ENCODE measurements at regions not wholly inside any gene's neighbourhood (a gene's known extent, or its start where the extent isn't known, plus 50 kb on each side); places are given as distances from the start of the nearest gene placed in this dataset.

- no peak for TF ChIP-seq ATF3 (CRISPR knock-in tag; conservative IDR thresholded peaks at IDR 0.05)
Measured at GRCh38 chr12:111091051-111091450, 170.7 kb upstream of the MYL2 start (continued).

- ChIA-PET CTCF (no interaction called here), POLR2A (interaction anchor here (0.6 kb wide), 1 partner anchor 233 kb away, joined by 4 read pairs; no protein-coding TSS in a partner anchor)
- TF ChIP-seq AR (CRISPR knock-in tag; IDR thresholded peaks at IDR 0.05) (no peak), JAZF1 (CRISPR knock-in tag; IDR thresholded peaks at IDR 0.05) (no peak), USF2 (CRISPR knock-in tag; IDR thresholded peaks at IDR 0.05) (no peak), ZNF416 (CRISPR knock-in tag; IDR thresholded peaks at IDR 0.05) (no peak), FOXP1 (CRISPR knock-in tag; IDR thresholded peaks at IDR 0.05; ENCODE audit: borderline replicate concordance) (no peak), KAT7 (CRISPR knock-in tag; IDR thresholded peaks at IDR 0.05; ENCODE audit: borderline replicate concordance) (no peak), E2F4 (CRISPR knock-in tag; IDR thresholded peaks at IDR 0.05; ENCODE audit: borderline replicate concordance, low read depth) (no peak), ELF4 (CRISPR knock-in tag; IDR thresholded peaks at IDR 0.05; ENCODE audit: low read depth) (no peak), MAX (CRISPR knock-in tag; IDR thresholded peaks at IDR 0.05) (no peak)
- peaks cover 3% of the 10 kb centered on the region; the same call in 1 of the 2 replicates for H3K36me3 Mint-ChIP-seq
- H3K27ac Mint-ChIP-seq = no peak overlapping the region
- DNase-seq (ENCODE audit: low spot score) (no peak), ATAC-seq (no peak)
- H3K4me1 Mint-ChIP-seq = peaks cover 5% of the 10 kb centered on the region
- H3K9me3 Mint-ChIP-seq = peaks cover 5% of the 10 kb centered on the region
- H3K27me3 Mint-ChIP-seq (ENCODE audit: low read depth) = no peaks in the 10 kb centered on the region
- no peak overlapping the region for H3K4me3 Mint-ChIP-seq
Measured at GRCh38 chr12:111089616-111090015, 169.2 kb upstream of the MYL2 start.

GRCh38 chr12:111088409-111088808 is 168.0 kb upstream of the MYL2 start:
- no peak overlapping the region for H3K4me3 Mint-ChIP-seq
- ATAC-seq = no peak
- ChIA-PET CTCF (no interaction called here), POLR2A (no interaction called here)
- H3K4me1 Mint-ChIP-seq = peaks cover 10% of the 10 kb centered on the region
- peaks cover 3% of the 10 kb centered on the region; the same call in 1 of the 2 replicates for H3K36me3 Mint-ChIP-seq
- H3K27ac Mint-ChIP-seq = no peak overlapping the region
- H3K9me3 Mint-ChIP-seq = peaks cover 5% of the 10 kb centered on the region
- no peaks in the 10 kb centered on the region for H3K27me3 Mint-ChIP-seq (ENCODE audit: low read depth)
- DNase-seq (ENCODE audit: low spot score) = no peak
- no peak for TF ChIP-seq STAT6 (CRISPR knock-in tag; conservative IDR thresholded peaks at IDR 0.05; ENCODE audit: low read depth)
- no peak for TF ChIP-seq USF2 (CRISPR knock-in tag; IDR thresholded peaks at IDR 0.05)
- TF ChIP-seq FOXP1 (CRISPR knock-in tag; IDR thresholded peaks at IDR 0.05; ENCODE audit: borderline replicate concordance) = no peak
- TF ChIP-seq CTCF (IDR thresholded peaks at IDR 0.05) = no peak
- TF ChIP-seq MAX (CRISPR knock-in tag; IDR thresholded peaks at IDR 0.05) = no peak
- no peak for TF ChIP-seq TEAD4 (CRISPR knock-in tag; IDR thresholded peaks at IDR 0.05)
- TF ChIP-seq TEAD1 (CRISPR knock-in tag; IDR thresholded peaks at IDR 0.05) = no peak
- no peak for TF ChIP-seq E2F4 (CRISPR knock-in tag; IDR thresholded peaks at IDR 0.05; ENCODE audit: borderline replicate concordance, low read depth)
- no peak for TF ChIP-seq ZNF396 (CRISPR knock-in tag; IDR thresholded peaks at IDR 0.05; ENCODE audit: borderline replicate concordance)
- TF ChIP-seq NR3C1 (CRISPR knock-in tag; conservative IDR thresholded peaks at IDR 0.05; ENCODE audit: low read depth) = no peak
- TF ChIP-seq RORB (CRISPR knock-in tag; IDR thresholded peaks at IDR 0.05) = no peak
- TF ChIP-seq CREM (CRISPR knock-in tag; IDR thresholded peaks at IDR 0.05) = no peak
- no peak for TF ChIP-seq ETV6 (CRISPR knock-in tag; IDR thresholded peaks at IDR 0.05)
